ENCODE measurements at regions not wholly inside any gene's neighbourhood (a gene's known extent, or its start where the extent isn't known, plus 50 kb on each side); places are given as distances from the start of the nearest gene placed in this dataset.

DNA sequence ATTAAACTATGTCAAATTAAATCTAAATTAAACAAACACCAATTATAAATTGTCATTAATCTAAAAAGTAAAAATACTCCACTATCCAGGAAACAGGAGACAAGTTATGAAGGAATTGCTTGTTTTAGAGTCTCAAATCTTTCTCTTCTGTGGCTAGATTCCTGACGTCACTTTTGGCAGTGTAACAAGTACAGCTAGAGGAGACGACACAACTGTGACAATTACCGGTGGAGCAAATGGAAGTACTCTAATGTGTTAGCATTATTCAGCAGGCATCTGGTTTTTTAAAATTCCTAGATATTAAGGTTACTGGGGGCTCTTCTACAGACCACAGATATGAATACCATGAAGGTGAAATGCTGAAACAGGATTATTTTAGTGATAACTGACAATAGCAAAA is 1042.7 kb downstream of the EPHA7 start:
- TF ChIP-seq RAD21 (conservative IDR thresholded peaks at IDR 0.05 in 1 of 2, IDR thresholded peaks at IDR 0.05 in 1 of 2) (no peak), RFX5 (IDR thresholded peaks at IDR 0.05) (no peak), RNF2 (IDR thresholded peaks at IDR 0.05; ENCODE audit: borderline replicate concordance, low read depth) (no peak), SREBF2 (IDR thresholded peaks at IDR 0.05) (no peak), PHF8 (IDR thresholded peaks at IDR 0.05; ENCODE audit: borderline replicate concordance, low read depth) (no peak)
- TF ChIP-seq, protein P1, sequence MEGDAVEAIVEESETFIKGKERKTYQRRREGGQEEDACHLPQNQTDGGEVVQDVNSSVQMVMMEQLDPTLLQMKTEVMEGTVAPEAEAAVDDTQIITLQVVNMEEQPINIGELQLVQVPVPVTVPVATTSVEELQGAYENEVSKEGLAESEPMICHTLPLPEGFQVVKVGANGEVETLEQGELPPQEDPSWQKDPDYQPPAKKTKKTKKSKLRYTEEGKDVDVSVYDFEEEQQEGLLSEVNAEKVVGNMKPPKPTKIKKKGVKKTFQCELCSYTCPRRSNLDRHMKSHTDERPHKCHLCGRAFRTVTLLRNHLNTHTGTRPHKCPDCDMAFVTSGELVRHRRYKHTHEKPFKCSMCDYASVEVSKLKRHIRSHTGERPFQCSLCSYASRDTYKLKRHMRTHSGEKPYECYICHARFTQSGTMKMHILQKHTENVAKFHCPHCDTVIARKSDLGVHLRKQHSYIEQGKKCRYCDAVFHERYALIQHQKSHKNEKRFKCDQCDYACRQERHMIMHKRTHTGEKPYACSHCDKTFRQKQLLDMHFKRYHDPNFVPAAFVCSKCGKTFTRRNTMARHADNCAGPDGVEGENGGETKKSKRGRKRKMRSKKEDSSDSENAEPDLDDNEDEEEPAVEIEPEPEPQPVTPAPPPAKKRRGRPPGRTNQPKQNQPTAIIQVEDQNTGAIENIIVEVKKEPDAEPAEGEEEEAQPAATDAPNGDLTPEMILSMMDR (IDR thresholded peaks at IDR 0.05) = no peak
- TF ChIP-seq, protein P2, sequence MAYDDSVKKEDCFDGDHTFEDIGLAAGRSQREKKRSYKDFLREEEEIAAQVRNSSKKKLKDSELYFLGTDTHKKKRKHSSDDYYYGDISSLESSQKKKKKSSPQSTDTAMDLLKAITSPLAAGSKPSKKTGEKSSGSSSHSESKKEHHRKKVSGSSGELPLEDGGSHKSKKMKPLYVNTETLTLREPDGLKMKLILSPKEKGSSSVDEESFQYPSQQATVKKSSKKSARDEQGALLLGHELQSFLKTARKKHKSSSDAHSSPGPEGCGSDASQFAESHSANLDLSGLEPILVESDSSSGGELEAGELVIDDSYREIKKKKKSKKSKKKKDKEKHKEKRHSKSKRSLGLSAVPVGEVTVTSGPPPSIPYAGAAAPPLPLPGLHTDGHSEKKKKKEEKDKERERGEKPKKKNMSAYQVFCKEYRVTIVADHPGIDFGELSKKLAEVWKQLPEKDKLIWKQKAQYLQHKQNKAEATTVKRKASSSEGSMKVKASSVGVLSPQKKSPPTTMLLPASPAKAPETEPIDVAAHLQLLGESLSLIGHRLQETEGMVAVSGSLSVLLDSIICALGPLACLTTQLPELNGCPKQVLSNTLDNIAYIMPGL (CRISPR knock-in tag; IDR thresholded peaks at IDR 0.05; ENCODE audit: borderline replicate concordance) = no peak
